Erythroblast (primary cell): ENCODE measurements at regions not wholly inside any gene's neighbourhood (a gene's known extent, or its start where the extent isn't known, plus 50 kb on each side); places are given as distances from the start of the nearest gene placed in this dataset.

Experiments
- GATA1 ChIP-seq: IDR thresholded peaks from 2 replicates; pipeline ENCODE4 v1.6.1; 2011; ENCODE audit warnings: low read depth, mild to moderate bottlenecking, control low read depth, low read length, moderate library complexity
- POLR2A ChIP-seq: IDR thresholded peaks from 2 replicates; pipeline ENCODE4 v1.6.1; 2011; ENCODE audit warnings: mild to moderate bottlenecking, low read length

GRCh38 chr9:22922222-22922621 lies 475.6 kb downstream of the DMRTA1 start:
- TF ChIP-seq POLR2A (no peak), GATA1 (no peak)
